ENCODE measurements at regions not wholly inside any gene's neighbourhood (a gene's known extent, or its start where the extent isn't known, plus 50 kb on each side); places are given as distances from the start of the nearest gene placed in this dataset.

DNA sequence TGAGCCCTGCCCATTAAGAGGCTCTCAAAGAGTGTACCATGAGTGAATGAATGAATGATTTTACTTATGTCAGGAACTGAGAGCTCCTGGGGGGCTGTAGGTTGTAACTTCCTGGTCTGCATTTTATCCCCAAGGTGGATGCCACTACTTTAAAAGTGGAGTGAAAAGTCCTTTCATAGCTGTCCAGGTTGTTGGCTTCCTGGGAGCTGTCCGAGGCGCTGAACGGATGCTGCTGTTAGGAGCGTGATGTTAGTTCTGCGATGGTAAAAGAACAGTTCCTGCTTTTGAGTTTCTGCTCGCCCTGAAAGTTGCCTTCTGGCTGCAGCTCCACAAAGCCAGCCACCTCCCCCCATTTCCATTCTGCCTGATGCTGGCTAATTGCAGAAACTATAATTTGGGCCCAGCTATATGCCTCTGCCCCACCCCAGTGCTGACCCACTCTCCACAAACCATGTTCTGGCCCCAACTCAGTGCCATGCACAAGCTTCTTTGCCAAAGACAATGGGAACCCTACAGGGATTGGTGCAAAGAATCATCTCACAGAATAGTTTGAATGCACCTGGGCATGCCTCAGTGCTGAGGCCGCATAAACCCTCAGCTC is 330.9 kb upstream of the CDH4 start:
- intact Hi-C loops (cut with DNase I) = no loop called here
- ATAC-seq (ENCODE audit: poor library complexity) = no peak
- peak; percentile 69 for DNase-seq

GRCh38 chr20:60926831-60927230 is 325.2 kb upstream of the CDH4 start:
- intact Hi-C loops (cut with DNase I) = no loop called here
- DNase-seq = no peak
- no peak for ATAC-seq (ENCODE audit: poor library complexity)

DNA sequence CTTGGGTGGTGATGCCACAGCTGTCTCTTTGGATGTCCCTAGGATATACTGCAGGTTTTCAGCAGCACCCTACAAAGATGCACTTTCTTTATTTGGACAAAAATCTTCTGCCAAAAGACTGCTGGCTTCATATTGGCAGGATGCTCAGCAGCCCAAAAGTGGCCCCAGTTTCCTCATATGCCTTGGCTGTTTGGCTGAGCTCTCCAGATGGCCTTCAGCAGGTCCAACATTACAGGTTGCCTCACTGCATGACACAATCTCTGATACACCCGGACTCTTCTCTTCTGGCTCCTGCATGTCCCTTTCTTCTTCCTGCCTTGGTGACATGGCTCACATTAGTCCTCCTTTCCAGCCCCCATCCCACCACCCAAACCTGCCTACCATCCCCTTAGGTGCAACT is 323.7 kb upstream of the CDH4 start:
- intact Hi-C loops (cut with DNase I) = no loop called here
- ATAC-seq (ENCODE audit: poor library complexity) (no peak), DNase-seq (no peak)

GRCh38 chr20:60930023-60930790 is 321.9 kb upstream of the CDH4 start:
- no peak for ATAC-seq (ENCODE audit: poor library complexity)
- intact Hi-C loops (cut with DNase I) = no loop called here

GRCh38 chr20:60931696-60932095 is 320.4 kb upstream of the CDH4 start:
- no peak for DNase-seq
- intact Hi-C loops (cut with DNase I) = no loop called here

More at GRCh38 chr20:60930023-60930790, 321.9 kb upstream of the CDH4 start:
- no peak for DNase-seq

DNA sequence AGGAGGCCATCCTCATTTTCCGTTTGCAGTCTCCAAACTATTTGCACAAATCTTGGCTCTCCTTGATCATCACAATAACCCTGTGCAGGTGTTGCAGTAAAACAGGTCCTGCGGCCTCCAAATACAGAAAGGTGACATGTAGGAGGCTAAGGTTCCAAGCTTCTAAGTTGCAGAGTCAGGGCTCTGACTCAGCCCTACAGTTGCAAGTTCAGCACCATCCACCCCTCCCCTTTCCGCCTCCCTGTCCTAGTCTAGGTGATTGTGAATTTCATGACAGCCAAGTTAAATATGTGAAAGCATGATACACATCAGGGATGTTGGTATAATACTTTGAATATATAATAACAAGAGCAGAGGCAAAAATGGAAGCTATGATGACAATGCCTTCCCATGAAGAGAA is 317.3 kb upstream of the CDH4 start:
- ATAC-seq (ENCODE audit: poor library complexity) = no peak
- no peak for DNase-seq
- intact Hi-C loops (cut with DNase I) = no loop called here

More at GRCh38 chr20:60931696-60932095, 320.4 kb upstream of the CDH4 start:
- no peak for ATAC-seq (ENCODE audit: poor library complexity)

GRCh38 chr20:60935971-60936370 is 316.1 kb upstream of the CDH4 start:
- DNase-seq (no peak), ATAC-seq (ENCODE audit: poor library complexity) (no peak)
- intact Hi-C loops (cut with DNase I) = no loop called here

DNA sequence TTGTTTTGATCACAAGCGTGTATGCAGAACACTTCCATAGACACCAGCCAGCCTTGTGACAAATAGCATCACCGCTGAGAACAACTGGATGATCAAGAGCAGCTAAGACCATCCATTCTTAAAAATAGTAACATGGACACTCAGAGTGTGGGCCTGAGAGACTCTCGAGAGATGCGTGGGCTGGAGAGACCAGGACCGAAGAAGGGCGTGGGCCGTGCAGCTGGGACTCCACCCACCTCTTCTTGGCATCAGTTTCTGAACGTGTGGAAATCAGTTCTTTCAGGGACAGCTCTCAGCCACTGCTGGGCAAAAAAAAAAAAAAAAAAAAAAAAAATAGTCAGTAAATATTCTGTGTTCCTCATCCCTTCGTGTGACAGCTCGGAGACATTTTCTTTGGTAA is 314.5 kb upstream of the CDH4 start:
- intact Hi-C loops (cut with DNase I) = no loop called here
- no peak for ATAC-seq (ENCODE audit: poor library complexity)
- DNase-seq = no peak

GRCh38 chr20:60941379-60941778 is 310.7 kb upstream of the CDH4 start:
- intact Hi-C loops (cut with DNase I) = no loop called here
- no peak for ATAC-seq (ENCODE audit: poor library complexity)
- no peak for DNase-seq

- DNase-seq (no peak), ATAC-seq (ENCODE audit: poor library complexity) (no peak)
- intact Hi-C loops (cut with DNase I) = no loop called here
Measured at GRCh38 chr20:60947819-60948218, 304.2 kb upstream of the CDH4 start.

DNA sequence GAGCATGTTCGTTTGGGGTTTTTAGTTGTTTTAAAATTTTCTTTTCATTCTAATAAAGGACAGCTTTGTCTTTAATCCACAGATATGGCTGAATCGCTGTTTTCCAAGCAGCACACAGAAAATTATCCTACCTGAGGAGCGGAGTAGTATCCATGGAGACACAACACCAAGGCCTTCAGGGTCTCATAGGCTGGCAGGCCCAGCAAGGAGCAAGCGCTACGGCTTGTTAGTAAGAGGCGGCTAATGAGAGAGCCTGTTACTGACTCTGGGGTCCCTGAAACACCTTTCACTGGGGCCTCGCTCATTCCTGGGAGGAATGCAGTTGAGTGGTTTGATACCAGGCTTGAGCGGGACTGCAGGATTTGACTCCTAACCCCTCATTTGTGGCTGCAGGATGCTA is 303.8 kb upstream of the CDH4 start:
- intact Hi-C loops (cut with DNase I) = no loop called here
- DNase-seq (no peak), ATAC-seq (ENCODE audit: poor library complexity) (no peak)

DNA sequence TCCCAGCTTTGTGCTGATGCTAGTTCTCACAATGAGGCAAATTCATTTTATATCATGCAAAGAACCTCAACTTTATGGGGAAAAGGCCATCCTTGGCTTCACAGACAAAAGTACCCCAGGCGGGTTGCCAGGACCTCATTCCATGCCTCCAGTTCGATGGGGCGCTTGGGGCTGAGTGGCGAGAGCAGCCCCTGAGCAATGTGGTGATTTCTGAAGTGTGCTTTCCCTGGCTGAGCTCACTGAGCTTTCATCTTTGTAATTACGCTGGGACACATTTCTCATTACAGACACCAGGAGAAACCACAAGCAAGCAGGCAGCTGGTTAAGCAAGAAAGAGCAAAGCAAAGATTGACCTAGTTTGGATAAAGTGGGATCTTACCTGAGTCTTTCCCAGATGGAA is 301.5 kb upstream of the CDH4 start:
- ATAC-seq (ENCODE audit: poor library complexity) = no peak
- DNase-seq = no peak
- intact Hi-C loops (cut with DNase I) = no loop called here

DNA sequence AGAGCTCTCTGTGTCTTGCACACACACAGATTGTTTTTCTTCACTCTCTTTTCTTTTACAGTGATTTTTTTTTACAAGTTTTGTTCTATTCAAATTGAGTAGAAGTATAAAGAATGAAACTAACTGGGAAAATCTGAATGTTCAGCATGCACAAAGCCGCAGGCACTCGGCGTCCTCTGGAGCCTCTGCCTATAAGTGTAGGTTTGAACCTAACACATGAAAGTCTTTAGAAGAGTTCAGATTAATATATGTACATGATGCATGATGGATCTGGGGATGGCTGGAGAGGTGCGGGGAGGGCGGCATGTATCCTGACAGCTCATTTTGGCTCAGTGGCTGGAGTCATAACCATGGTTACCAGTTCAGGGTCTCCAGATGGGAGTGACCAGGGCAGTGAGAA is 301.1 kb upstream of the CDH4 start:
- no peak for DNase-seq
- intact Hi-C loops (cut with DNase I) = no loop called here

DNA sequence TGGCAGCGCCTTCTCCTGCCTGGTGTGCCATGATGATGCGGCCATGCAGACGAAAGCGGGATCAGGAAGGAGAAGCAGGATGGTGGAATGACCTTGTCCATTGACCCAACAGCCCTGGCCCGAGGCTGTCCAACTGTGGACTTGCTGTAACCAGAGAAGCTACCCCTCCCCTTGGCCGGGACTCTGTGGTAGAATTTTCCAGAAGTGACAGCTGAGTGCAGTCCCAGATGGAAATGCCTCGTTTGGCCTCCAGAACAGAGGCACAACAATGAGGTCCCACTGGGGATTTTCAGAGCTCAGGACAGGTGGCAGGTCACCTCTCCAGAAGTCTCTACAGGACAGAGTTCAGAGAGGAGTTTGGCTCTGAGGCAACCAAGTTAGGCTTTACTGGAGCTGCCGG is 299.2 kb upstream of the CDH4 start:
- no peak for ATAC-seq (ENCODE audit: poor library complexity)
- intact Hi-C loops (cut with DNase I) = no loop called here
- DNase-seq = no peak

More for the DNA sequence above, 301.1 kb upstream of the CDH4 start:
- no peak for ATAC-seq (ENCODE audit: poor library complexity)

DNA sequence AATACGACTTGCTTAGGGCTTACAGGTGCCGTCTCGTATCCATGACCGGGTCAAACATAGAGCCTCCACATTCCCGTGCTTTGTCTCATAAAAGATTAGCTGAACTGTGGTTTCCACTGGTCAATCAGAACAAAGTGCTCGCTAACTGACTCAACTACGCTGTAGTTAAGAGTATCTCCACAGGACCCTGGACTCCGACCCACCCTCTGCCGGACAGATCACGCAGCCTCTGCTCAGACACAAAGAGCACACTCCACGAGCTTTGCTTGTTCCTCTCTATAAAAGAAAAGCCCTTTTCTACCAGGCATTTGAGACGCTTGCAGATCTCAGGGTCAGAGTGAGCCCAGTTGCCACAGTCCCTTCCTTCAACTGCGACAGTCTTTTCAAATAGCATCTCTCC is 298.7 kb upstream of the CDH4 start:
- DNase-seq (no peak), ATAC-seq (ENCODE audit: poor library complexity) (no peak)
- intact Hi-C loops (cut with DNase I) = no loop called here

GRCh38 chr20:60955706-60956105 is 296.4 kb upstream of the CDH4 start:
- intact Hi-C loops (cut with DNase I) = no loop called here
- no peak for DNase-seq
- ATAC-seq (ENCODE audit: poor library complexity) = peak; percentile 29

- no peak for ATAC-seq (ENCODE audit: poor library complexity)
- DNase-seq = no peak
Measured at GRCh38 chr20:60956194-60956593, 295.9 kb upstream of the CDH4 start.

DNA sequence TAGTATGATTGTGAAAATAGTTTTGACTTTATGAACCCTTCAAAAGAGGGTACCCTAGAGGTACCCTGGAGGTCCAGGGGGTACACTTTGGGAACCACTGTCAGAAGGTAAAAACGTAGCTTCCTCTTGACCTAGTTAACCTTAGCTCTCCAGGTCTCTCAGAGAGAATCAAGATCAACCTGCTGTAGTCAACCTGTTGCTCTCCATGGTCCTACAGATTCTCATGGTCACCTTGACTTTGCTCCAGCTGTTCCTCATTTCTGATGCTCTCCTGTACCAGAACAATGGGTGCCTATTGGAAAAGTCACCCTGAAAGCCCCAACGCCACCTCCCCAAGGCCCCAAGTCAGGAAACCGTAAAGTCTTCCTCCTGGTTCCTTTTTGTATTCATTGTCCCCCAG is 294.4 kb upstream of the CDH4 start:
- DNase-seq (no peak), ATAC-seq (ENCODE audit: poor library complexity) (no peak)
- intact Hi-C loops (cut with DNase I) = no loop called here

More at GRCh38 chr20:60956194-60956593, 295.9 kb upstream of the CDH4 start:
- intact Hi-C loops (cut with DNase I) = no loop called here

- intact Hi-C loops (cut with DNase I) = no loop called here
- no peak for DNase-seq
- ATAC-seq (ENCODE audit: poor library complexity) = no peak
Measured at GRCh38 chr20:60959971-60960370, 292.1 kb upstream of the CDH4 start.

DNA sequence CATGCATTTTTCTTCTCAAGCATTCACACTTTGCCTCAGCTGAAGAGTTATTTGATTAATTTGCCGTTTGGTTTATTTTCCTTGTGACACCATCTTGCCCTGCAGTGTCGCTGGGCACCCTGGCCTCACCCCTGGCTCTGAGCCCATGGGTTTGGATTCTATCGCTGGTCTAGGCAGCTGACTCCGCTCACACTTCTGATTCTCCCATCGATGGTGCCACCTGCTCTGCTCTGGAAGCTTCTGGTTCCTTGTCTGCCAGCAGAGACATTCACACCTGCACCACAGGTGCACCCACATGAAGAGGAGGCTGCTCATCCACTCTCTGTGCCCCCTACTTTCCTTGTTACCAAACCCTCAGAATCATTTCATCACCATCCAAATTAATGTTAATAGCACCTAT is 291.6 kb upstream of the CDH4 start:
- ATAC-seq (ENCODE audit: poor library complexity) = no peak
- intact Hi-C loops (cut with DNase I) = no loop called here
- DNase-seq = no peak

DNA sequence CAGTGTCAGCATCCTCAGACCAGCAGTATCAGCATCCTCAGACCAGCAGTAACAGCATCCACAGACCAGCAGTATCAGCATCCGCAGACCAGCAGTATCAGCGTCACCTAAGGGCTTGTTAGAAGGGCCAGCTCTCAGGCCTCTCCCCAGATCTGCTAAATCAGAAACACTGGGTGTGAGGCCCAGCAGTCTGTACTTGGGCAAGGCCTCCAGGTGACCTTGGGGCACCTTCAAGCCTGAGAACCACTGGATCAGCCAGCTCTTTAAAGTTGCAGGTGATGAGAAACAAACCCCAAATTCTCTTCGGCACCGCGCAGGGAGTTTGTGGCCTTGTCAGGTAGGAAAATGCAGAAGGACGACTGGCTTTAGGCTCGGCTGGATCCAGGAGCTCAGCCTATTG is 290.5 kb upstream of the CDH4 start:
- ATAC-seq (ENCODE audit: poor library complexity) = no peak
- no peak for DNase-seq
- intact Hi-C loops (cut with DNase I) = no loop called here

Measured in Right ventricle myocardium superior (tissue), 1 donor.